ENCODE measurements at regions not wholly inside any gene's neighbourhood (a gene's known extent, or its start where the extent isn't known, plus 50 kb on each side); places are given as distances from the start of the nearest gene placed in this dataset.

DNA sequence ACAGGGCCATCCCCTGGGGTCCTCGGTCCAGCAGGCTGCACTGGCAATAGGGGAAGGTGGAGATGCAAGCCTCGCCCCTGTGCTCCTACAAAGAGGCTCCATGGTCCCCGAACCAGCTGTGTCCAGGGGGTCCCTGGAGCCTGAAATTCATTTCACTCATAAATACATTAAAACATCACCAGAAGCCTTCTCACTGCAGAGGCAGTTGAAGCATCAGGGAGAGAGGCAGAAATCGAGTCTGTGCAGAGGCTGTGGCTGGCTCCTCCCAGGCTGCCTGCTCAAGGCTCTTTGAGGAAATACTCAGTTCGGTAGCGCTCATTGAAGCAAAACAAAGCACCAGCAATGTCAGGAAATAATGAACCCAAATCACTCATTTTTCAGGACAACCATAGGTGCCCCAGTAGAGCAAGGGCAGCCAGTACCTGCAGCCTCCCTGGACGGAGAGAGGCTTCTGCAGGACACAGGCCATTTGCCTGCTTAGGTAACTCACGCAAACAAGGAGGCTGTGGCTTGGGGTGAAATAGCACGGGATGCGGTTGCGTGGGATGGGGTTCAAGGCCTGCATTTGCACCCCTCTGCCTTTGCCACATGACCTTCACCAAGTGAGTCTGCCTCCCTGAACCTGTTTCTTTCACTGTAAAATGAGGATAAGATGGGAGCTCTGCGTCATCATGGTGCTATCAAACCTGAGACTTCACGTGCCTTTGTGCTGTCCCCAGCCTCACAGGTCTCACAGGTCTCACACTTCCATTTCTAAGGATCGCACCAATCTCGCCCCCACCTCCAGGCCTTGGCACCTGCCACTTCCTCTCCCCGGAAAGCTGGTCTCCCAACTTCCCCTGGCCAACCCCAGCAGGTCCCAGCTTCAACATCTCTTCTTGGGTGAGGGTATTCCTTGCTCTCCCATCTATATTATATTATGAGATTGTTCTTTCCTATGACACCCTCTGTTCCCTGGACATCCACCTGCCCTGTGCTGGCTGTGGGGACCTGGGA lies 84.3 kb upstream of the SHISAL1 start:
- intact Hi-C loops (cut with DNase I): no loop called here
- no peak overlapping the region for H3K4me3 ChIP-seq
- no peaks in the 10 kb centered on the region for H3K27me3 ChIP-seq
- H3K27ac ChIP-seq: no peak overlapping the region
- H3K4me1 ChIP-seq: no peaks in the 10 kb centered on the region
- TF ChIP-seq, protein P1, sequence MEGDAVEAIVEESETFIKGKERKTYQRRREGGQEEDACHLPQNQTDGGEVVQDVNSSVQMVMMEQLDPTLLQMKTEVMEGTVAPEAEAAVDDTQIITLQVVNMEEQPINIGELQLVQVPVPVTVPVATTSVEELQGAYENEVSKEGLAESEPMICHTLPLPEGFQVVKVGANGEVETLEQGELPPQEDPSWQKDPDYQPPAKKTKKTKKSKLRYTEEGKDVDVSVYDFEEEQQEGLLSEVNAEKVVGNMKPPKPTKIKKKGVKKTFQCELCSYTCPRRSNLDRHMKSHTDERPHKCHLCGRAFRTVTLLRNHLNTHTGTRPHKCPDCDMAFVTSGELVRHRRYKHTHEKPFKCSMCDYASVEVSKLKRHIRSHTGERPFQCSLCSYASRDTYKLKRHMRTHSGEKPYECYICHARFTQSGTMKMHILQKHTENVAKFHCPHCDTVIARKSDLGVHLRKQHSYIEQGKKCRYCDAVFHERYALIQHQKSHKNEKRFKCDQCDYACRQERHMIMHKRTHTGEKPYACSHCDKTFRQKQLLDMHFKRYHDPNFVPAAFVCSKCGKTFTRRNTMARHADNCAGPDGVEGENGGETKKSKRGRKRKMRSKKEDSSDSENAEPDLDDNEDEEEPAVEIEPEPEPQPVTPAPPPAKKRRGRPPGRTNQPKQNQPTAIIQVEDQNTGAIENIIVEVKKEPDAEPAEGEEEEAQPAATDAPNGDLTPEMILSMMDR (IDR thresholded peaks at IDR 0.05): no peak
- H3K36me3 ChIP-seq: no peaks in the 10 kb centered on the region
- DNase-seq: no peak
- H3K9me3 ChIP-seq: no peaks in the 10 kb centered on the region
- H3K9ac ChIP-seq (ENCODE audit: low read depth in 2 of 2, low read length in 2 of 2): no peak overlapping the region

DNA sequence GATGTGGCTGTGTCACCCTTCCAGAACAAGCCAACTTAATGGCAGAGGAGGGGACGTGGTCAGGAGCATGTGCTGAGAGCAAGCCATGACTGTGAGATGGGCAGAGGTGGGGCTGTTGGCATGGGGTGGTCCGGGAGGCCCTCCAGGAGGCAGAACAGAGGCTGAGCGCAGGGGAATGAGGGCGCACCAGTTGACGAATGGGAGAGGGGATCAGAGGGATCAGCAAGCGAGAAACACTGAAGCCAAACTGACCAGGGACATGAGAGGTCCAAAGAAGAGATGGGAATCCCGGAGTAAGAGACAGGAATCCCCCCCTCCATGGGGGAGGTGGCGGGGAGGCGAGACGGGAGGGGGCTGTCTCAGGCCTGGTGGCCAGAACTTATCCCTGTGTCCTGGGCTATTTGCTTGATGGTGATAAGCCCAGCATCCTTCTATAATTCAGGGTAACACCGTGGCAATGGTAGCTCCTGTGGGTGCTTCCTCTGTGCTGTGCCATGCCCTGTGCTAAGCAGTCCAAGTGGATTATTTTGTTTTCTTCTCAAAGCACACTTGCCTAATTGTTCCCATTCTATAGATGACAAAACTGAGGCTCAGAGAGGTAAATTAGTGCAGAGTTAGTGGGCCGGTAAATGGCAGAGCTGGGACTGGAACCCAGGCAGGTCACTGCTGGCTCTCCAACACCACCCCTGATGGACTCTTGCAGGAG lies 83.4 kb upstream of the SHISAL1 start:
- no peak for DNase-seq
- Histone ChIP-seq H3K9ac (ENCODE audit: low read depth in 2 of 2, low read length in 2 of 2) (no peak overlapping the region), H3K27me3 (no peaks in the 10 kb centered on the region), H3K27ac (no peak overlapping the region), H3K9me3 (no peaks in the 10 kb centered on the region), H3K4me3 (no peak overlapping the region), H3K4me1 (no peaks in the 10 kb centered on the region), H3K36me3 (no peaks in the 10 kb centered on the region)
- TF ChIP-seq, protein P1 (IDR thresholded peaks at IDR 0.05): no peak
- intact Hi-C loops (cut with DNase I): no loop called here

DNA sequence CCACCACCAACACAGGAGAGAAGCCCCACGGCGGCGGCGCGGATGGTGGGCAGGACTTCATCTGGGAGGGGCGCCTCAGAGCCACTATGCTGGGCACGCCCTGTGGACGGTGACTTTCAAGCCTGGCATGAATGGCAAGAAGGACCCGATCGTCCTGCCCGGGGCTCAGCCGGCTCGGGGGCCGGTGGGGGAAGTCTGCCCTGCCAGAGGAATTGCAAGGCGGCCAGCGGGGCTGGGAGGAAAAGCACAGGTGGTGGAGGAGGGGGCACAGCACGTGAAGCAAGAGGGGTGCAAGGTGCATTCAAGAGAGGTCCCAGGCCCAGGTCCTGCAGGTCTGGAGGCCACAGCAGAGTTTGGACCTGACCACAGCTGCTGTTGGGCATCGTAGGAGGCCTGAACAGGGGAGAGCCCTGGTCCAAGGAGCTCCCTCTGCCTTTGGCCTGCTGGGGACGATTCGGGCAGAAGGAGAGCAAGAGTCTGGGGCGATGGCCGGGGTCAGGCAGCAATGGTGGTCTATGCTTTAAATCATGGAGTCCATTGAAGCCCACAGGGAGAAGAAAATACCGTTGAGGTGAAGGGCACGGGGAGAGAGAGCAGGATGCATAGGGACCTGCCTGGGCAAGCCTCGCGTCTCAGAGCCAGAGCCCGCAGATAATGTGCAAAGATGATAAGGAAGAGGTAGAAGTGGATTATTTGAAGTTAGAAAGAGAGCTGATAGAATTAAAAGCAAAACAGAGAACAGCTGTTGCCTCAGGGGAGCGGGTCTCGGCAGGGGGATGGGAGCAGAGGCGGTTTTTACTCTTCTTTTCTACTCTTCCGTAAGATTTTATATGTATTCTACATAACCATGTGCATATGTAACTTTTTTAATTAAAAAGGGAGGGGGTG lies 82.6 kb upstream of the SHISAL1 start:
- Histone ChIP-seq H3K36me3 (no peaks in the 10 kb centered on the region), H3K9me3 (no peaks in the 10 kb centered on the region), H3K27ac (no peak overlapping the region), H3K9ac (ENCODE audit: low read depth in 2 of 2, low read length in 2 of 2) (no peak overlapping the region), H3K4me1 (no peaks in the 10 kb centered on the region), H3K4me3 (no peak overlapping the region), H3K27me3 (no peaks in the 10 kb centered on the region)
- TF ChIP-seq, protein P1 (IDR thresholded peaks at IDR 0.05): no peak
- intact Hi-C loops (cut with DNase I): loop anchor here (2.0 kb wide), 1 partner anchor 55 kb away; no protein-coding TSS in a partner anchor
- no peak for DNase-seq

DNA sequence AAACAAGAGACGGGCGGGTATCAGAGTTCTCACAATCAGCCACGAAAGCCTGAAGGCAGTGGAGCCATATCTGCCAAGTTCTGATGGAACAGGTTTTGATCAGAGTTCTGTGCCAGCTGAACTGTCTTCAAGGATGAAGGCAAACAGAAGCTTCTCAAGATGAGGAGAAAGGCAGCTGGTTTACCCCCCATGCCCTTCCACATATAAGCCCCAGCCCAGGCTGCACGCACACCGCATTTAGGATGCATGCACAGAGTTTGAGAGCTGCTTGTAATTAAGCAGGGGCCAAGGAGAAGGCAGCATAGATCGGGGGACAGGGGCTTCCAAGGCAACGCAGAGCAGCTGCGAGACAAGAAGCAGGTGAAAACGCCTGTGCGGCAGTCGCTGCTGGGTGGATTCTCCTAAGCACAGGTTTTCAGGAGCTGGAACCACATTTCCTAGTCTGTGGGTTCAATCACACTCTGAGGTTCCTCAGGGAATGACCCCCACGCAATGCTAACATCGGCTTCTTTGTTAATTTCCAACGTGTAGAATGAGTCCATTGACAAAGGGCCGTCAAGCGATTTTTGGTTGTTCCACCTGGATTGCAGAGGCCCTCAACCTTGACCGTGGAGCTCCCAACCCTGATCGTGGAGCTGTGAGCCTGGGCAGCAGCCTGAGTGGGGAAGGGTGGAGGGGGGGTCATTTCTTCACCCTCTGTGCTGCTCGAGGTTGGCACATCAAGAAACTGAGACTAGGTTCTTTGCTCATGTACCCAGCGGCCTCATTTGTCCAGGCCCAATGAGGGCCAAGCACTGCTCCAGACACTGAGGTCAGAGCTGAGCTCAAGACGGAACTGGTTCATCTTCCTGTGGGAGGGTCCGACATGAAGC lies 81.7 kb upstream of the SHISAL1 start:
- H3K36me3 ChIP-seq: no peaks in the 10 kb centered on the region
- TF ChIP-seq, protein P1 (IDR thresholded peaks at IDR 0.05): no peak
- intact Hi-C loops (cut with DNase I): loop anchor here (2.0 kb wide), 1 partner anchor 56 kb away; no protein-coding TSS in a partner anchor
- no peak overlapping the region for H3K9ac ChIP-seq (ENCODE audit: low read depth in 2 of 2, low read length in 2 of 2)
- H3K4me3 ChIP-seq: no peak overlapping the region
- no peaks in the 10 kb centered on the region for H3K4me1 ChIP-seq
- no peaks in the 10 kb centered on the region for H3K27me3 ChIP-seq
- H3K9me3 ChIP-seq: no peaks in the 10 kb centered on the region
- no peak for DNase-seq
- no peak overlapping the region for H3K27ac ChIP-seq

Data from colonic mucosa (tissue), 4 donors.